HG03469 (cell line): ENCODE measurements at regions not wholly inside any gene's neighbourhood (a gene's known extent, or its start where the extent isn't known, plus 50 kb on each side); places are given as distances from the start of the nearest gene placed in this dataset.
"Not testable (repeated sequence)": the region's sequence is repeated elsewhere in the genome, so short reads cannot be mapped to it uniquely, and the experiment has no call there.

Experiments
- ATAC-seq: cut with Tn5 transposase; IDR thresholded peaks from one replicate; pipeline ENCODE4 v1.9.1; 2021; ENCODE audit warnings: mild to moderate bottlenecking, moderate library complexity, moderate number of reproducible peaks; ENCODE audit not compliant: unreplicated experiment

GRCh38 chrY:20643055-20643454 is 67.5 kb downstream of the EIF1AY start:
- ATAC-seq = no peak

DNA sequence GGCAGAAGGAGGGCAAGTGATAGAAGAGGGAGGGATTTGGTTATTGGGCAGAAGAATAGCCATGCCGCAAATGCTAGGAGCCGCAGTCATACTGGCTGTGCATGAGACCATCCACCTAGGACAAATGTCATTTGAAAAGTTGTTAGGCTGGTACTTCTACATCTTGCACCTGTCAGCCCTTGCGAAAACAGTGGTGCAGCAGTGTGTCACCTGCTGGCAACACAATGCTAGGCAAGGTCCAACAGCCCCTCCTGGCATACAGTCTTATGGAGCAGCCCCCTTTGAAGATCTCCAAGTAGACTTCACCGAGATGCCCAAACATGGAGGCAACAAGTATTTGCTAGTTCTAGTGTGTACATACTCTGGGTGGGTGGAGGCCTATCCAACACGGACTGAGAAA is 72.7 kb downstream of the EIF1AY start:
- ATAC-seq = no peak

- ATAC-seq = not testable (repeated sequence)
Observed at GRCh38 chrY:20648891-20649290, 73.3 kb downstream of the EIF1AY start.

DNA sequence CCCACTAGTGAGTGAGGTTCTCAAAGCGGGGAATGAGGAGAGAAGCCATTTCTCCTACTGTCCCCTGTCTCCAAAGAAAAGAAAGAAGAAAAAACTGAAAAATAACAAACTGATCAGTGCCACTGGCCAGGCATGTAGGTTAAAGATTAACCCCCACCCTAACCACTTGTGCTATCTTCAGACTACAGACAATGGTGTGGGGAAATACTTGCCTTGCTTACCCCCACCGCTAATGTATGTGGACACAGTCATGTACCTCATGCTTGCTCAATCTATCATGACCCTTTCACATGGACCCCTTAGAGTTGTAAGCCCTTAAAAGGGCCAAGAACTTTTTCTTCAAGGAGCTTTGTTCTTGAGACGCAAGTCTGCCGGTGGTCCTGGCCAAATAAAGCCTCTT is 75.9 kb downstream of the EIF1AY start:
- no peak for ATAC-seq

GRCh38 chrY:20659450-20659849 is 83.9 kb downstream of the EIF1AY start:
- ATAC-seq = no peak

DNA sequence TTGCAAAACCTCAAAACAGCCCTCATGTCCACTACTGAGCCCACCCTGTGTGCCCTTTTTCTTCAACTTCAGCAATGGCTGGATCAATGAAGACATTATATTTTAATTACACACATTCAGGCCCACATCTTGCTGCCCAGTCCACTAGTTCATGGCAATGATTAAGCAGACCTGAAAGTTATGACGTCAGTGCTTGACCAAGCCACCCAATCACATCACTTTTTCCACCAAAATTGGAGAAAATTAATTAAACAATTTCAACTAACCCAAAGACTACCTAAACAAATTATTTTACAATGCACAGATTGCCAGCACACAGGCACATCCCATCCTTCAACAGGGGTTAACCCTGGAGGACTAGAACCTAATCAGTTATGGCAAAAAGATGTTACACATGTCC is 86.6 kb downstream of the EIF1AY start:
- ATAC-seq = no peak

DNA sequence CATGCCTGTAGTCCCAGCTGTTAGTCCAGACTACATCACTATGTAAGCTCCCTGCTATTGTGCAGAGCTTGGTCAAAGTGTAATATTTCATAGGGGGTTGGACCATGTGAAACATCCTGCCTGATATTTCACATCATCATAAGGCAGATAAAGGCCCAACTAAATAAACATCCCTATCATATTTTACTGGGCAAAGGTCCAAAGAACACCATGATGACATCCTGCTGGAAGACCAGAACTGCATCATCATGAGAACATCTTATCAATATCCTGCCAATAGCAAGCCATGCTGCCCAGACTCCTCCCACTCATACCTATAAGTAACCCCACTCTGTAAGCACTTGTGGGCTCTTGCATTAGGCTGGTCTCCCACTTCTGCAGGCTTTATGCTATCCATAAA is 88.6 kb downstream of the EIF1AY start:
- ATAC-seq = no peak

- ATAC-seq = not testable (repeated sequence)
Observed at GRCh38 chrY:20665357-20665756, 89.8 kb downstream of the EIF1AY start.

DNA sequence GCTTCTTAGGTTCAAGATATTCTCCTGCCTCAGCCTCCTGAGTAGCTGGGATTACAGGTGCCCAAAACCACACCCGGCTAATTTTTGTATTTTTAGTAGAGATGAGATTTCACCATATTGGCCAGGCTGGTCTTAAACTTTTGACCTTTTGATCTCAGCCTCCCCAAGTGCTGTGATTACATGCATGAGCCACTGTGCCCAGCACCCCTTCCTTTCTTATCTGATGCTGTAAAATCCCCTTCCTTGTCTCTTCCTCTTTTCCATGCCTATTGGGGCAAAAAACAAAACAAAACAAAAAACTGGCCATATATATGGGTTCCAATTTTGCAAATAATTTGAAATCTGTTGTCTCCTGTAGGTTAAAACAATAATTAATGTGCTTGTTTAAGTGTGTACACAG is 74.0 kb upstream of the RPS4Y2 start:
- no peak for ATAC-seq

- ATAC-seq = no peak
Observed at GRCh38 chrY:20683371-20683770, 72.5 kb upstream of the RPS4Y2 start.

DNA sequence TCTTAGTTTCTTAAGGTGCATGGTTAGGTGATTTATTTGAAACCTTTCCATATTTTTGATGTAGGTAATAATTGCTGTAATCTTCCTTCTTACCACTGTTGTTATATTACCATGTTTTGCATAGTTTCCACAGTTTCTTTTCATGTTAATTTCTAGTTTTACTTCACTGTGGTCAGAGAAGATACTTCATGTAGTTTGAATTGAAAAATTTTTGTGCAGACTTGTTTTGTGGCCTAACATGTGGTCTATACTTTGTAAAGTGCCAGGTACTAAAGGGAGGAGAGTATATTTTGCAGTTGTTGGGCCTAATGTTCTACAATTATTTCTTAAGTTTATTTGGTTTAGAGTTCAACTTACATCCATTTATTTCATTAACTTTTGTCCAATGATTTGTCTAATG is 69.2 kb upstream of the RPS4Y2 start:
- ATAC-seq = peak; percentile 38
